ENCODE measurements at regions not wholly inside any gene's neighbourhood (a gene's known extent, or its start where the extent isn't known, plus 50 kb on each side); places are given as distances from the start of the nearest gene placed in this dataset. TPM values are rescaled to one million over a fixed set of nuclear protein-coding genes. Genes with fewer than 3 reads are reported as not detected.

- intact Hi-C loops (cut with DNase I), result no loop called here
- ATAC-seq, result no peak
Measured at GRCh38 chr5:129384736-129385135, 75.4 kb upstream of the ADAMTS19 start.

GRCh38 chr5:129387944-129388343 lies 72.2 kb upstream of the ADAMTS19 start:
- intact Hi-C loops (cut with DNase I), result no loop called here
- DNase-seq (ENCODE audit: missing footprints) (no peak), ATAC-seq (no peak)

More at GRCh38 chr5:129384736-129385135, 75.4 kb upstream of the ADAMTS19 start:
- DNase-seq (ENCODE audit: missing footprints), result no peak

GRCh38 chr5:129392681-129393080 lies 67.4 kb upstream of the ADAMTS19 start:
- ATAC-seq, result no peak
- intact Hi-C loops (cut with DNase I), result no loop called here
- no peak for DNase-seq (ENCODE audit: missing footprints)

GRCh38 chr5:129395247-129395646 lies 64.9 kb upstream of the ADAMTS19 start:
- DNase-seq (ENCODE audit: missing footprints) (no peak), ATAC-seq (no peak)
- intact Hi-C loops (cut with DNase I), result no loop called here

- no peak for ATAC-seq
- no peak for DNase-seq (ENCODE audit: missing footprints)
- intact Hi-C loops (cut with DNase I), result no loop called here
Measured at GRCh38 chr5:129398026-129398678, 61.9 kb upstream of the ADAMTS19 start.

- no peak for DNase-seq (ENCODE audit: missing footprints)
- intact Hi-C loops (cut with DNase I), result no loop called here
- ATAC-seq, result no peak
Measured at GRCh38 chr5:129399069-129399468, 61.0 kb upstream of the ADAMTS19 start.

- no peak for ATAC-seq
- intact Hi-C loops (cut with DNase I), result no loop called here
- no peak for DNase-seq (ENCODE audit: missing footprints)
Measured at GRCh38 chr5:129400395-129400983, 59.6 kb upstream of the ADAMTS19 start.

- intact Hi-C loops (cut with DNase I), result no loop called here
- no peak for ATAC-seq
- DNase-seq (ENCODE audit: missing footprints), result no peak
Measured at GRCh38 chr5:129405222-129405621, 54.9 kb upstream of the ADAMTS19 start.

GRCh38 chr5:129406440-129406839 lies 53.7 kb upstream of the ADAMTS19 start:
- DNase-seq (ENCODE audit: missing footprints), result no peak
- ATAC-seq, result no peak
- intact Hi-C loops (cut with DNase I), result no loop called here

Small RNAs in the stretch of these regions (microRNA-seq; reads per million reads assigned to microRNA genes)
- gene MIR4460, result not detected

All from Right ventricle myocardium inferior (tissue), 1 donor.